H1 (cell line): ENCODE measurements at regions not wholly inside any gene's neighbourhood (a gene's known extent, or its start where the extent isn't known, plus 50 kb on each side); places are given as distances from the start of the nearest gene placed in this dataset.

Source experiments
- CBX8 ChIP-seq: fragments of 300-800, 300-1000 bp; sonication (generic); IDR thresholded peaks from 2 replicates; pipeline ENCODE4 v1.7.1; 2016; ENCODE audit warnings: low read depth, low read length, borderline replicate concordance
- POU5F1 ChIP-seq: IDR thresholded peaks from 2 replicates; pipeline ENCODE4 v1.6.1; 2011; ENCODE audit warnings: low read depth, mild to moderate bottlenecking, low read length, moderate library complexity
- ZNF274 ChIP-seq: IDR thresholded peaks from 2 replicates; pipeline ENCODE4 v1.7.0; 2012; ENCODE audit warnings: low read length, borderline replicate concordance; ENCODE audit errors: extremely low read depth
- TF ChIP-seq, protein P1 (sequence below), 3 experiments: IDR thresholded peaks; 1 replicate in 2 of 3; 2 replicates in 1 of 3; pipeline versions ENCODE4 v1.5.1 to v1.6.1; 2011; ENCODE audit warnings: low read length in 3 of 3, mild to moderate bottlenecking in 3 of 3, inconsistent platforms in 2 of 3, low read depth in 1 of 3, moderate library complexity in 1 of 3; ENCODE audit not compliant: insufficient read depth in 1 of 3; ENCODE audit errors: control extremely low read depth in 1 of 3

DNA sequence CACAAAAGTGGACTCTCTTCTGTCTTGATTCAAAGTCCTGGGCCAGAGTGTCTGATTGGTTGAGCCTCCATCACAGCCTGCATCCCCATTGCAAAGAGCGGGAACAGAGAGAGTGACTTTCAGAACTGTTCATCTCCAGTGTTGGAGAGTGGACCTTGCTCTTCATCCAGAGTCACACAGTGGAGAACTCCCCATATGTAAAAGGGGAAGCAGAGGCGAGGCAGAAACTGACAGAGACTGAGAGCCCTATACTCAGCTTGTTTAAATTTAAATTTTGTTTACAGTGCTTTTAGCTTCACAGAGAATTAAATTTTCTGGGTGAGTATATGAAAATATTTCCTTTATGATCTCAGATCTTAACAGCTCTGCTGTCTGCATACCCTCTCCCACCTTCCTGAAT lies 70.0 kb upstream of the SSBP2 start (continued):
- TF ChIP-seq POU5F1 (no peak), CBX8 (no peak), ZNF274 (no peak)
- TF ChIP-seq, protein P1, sequence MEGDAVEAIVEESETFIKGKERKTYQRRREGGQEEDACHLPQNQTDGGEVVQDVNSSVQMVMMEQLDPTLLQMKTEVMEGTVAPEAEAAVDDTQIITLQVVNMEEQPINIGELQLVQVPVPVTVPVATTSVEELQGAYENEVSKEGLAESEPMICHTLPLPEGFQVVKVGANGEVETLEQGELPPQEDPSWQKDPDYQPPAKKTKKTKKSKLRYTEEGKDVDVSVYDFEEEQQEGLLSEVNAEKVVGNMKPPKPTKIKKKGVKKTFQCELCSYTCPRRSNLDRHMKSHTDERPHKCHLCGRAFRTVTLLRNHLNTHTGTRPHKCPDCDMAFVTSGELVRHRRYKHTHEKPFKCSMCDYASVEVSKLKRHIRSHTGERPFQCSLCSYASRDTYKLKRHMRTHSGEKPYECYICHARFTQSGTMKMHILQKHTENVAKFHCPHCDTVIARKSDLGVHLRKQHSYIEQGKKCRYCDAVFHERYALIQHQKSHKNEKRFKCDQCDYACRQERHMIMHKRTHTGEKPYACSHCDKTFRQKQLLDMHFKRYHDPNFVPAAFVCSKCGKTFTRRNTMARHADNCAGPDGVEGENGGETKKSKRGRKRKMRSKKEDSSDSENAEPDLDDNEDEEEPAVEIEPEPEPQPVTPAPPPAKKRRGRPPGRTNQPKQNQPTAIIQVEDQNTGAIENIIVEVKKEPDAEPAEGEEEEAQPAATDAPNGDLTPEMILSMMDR (IDR thresholded peaks at IDR 0.05; ENCODE audit: control extremely low read depth in 1 of 3, insufficient read depth in 1 of 3, low read depth in 1 of 3, low read length in 3 of 3): no peak
- TF ChIP-seq, all 59 proteins: peak for 0
